Type B pancreatic cell (in vitro differentiated cells): ENCODE measurements at regions not wholly inside any gene's neighbourhood (a gene's known extent, or its start where the extent isn't known, plus 50 kb on each side); places are given as distances from the start of the nearest gene placed in this dataset.

Experiments used
- DNase-seq: peaks from one replicate; pipeline ENCODE4 v3.0.0; 2021; ENCODE audit warnings: mixed read lengths; ENCODE audit not compliant: unreplicated experiment; ENCODE audit errors: extremely low spot score
- H3K27ac Mint-ChIP-seq: 2 replicates; pipeline ENCODE4 v1.8.0; 2021; ENCODE audit warnings: mild to moderate bottlenecking, mixed read lengths
- H3K27me3 Mint-ChIP-seq: 2 replicates; pipeline ENCODE4 v1.8.0; 2021; ENCODE audit warnings: mixed read lengths
- H3K36me3 Mint-ChIP-seq: 2 replicates; pipeline ENCODE4 v1.8.0; 2021; ENCODE audit warnings: mixed read lengths
- H3K4me1 Mint-ChIP-seq: one replicate; pipeline ENCODE4 v1.8.0; 2021; ENCODE audit warnings: mixed read lengths; ENCODE audit not compliant: unreplicated experiment
- H3K4me3 Mint-ChIP-seq: 2 replicates; pipeline ENCODE4 v1.8.0; 2021; ENCODE audit warnings: mild to moderate bottlenecking, mixed read lengths
- H3K9me3 Mint-ChIP-seq: 2 replicates; pipeline ENCODE4 v1.8.0; 2021; ENCODE audit warnings: mixed read lengths
- CTCF ChIP-seq: fragments of 200-600 bp; sonication (generic); conservative IDR thresholded peaks from 2 replicates; pipeline ENCODE4 v1.5.0; 2021; ENCODE audit warnings: antibody characterized with exemption, mild to moderate bottlenecking

DNA sequence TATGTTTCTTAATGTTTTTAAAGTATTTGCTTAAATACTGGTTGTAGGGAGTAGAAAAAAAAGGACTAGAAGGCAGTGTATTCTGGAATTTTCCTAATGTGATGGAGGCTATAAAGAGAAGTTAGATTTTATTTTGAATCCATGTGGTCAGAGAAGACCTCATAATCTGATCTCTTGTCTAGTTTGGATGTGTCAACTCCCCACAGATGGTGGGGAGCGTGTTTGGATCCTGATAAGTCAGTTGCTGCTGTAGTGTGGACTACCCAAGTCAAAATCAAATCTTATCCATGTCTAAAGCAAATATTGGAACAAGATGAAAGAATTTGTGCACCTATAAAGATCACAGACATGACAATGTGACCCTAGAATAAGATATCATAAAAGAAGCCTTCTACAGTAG, 918.0 kb downstream of the LTN1 start:
- H3K4me1 Mint-ChIP-seq, result peaks cover 5% of the 10 kb centered on the region
- peaks cover 4% of the 10 kb centered on the region for H3K36me3 Mint-ChIP-seq
- no peaks in the 10 kb centered on the region for H3K27me3 Mint-ChIP-seq
- DNase-seq, result no peak
- peaks cover 7% of the 10 kb centered on the region for H3K9me3 Mint-ChIP-seq
- H3K4me3 Mint-ChIP-seq, result no peak overlapping the region
- no peak overlapping the region for H3K27ac Mint-ChIP-seq
- TF ChIP-seq CTCF, result no peak

DNA sequence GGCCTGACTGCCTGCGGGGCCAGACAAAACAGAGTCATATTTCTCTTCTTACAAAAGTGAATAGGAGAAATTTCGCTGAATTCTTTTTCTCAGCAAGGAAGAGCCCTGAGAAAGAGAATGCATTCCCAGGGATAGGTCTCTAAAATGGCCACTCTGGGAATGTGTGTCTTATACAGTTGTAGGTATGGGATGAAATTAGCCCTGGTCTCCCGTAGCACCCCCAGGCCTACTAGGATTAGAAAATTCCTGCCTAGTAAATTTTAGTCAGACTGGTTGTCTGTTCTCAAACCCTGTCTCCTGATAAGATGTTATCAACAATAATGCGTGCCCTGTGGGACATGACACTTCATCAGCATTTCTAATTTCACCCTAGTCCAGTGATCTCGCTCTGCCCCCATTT, 920.1 kb downstream of the LTN1 start:
- peaks cover 9% of the 10 kb centered on the region for H3K4me1 Mint-ChIP-seq
- DNase-seq, result no peak
- no peak overlapping the region for H3K4me3 Mint-ChIP-seq
- H3K27me3 Mint-ChIP-seq, result no peaks in the 10 kb centered on the region
- peaks cover 4% of the 10 kb centered on the region for H3K36me3 Mint-ChIP-seq
- H3K9me3 Mint-ChIP-seq, result peaks cover 7% of the 10 kb centered on the region
- no peak for TF ChIP-seq CTCF
- no peak overlapping the region for H3K27ac Mint-ChIP-seq

DNA sequence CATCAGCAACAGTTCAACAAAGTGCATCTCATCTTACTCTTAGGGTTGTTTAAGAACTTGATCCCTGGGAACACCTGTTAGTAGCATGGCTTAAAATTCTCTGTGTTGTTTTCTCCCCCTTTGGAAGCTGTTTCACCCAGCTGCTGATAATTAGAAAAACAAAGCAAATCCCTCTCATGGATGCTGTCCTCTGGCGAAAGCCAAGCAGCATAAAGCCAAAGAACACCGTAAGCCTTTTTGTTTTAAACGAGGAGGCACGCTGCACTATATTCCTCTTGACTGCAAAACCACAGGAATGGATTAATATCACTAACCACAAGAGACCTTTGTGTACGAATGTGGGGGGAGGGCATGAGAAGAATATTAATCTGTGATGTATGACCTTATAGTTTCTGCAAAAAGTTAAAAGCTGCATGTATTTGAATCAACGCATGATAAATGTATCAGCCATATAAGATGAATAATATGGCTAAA, 923.2 kb downstream of the LTN1 start:
- Mint-ChIP-seq H3K27ac (no peak overlapping the region), H3K36me3 (peaks cover 4% of the 10 kb centered on the region), H3K9me3 (peaks cover 7% of the 10 kb centered on the region), H3K4me3 (no peak overlapping the region), H3K27me3 (no peaks in the 10 kb centered on the region), H3K4me1 (peaks cover 9% of the 10 kb centered on the region)
- TF ChIP-seq CTCF, result no peak
- DNase-seq, result no peak

DNA sequence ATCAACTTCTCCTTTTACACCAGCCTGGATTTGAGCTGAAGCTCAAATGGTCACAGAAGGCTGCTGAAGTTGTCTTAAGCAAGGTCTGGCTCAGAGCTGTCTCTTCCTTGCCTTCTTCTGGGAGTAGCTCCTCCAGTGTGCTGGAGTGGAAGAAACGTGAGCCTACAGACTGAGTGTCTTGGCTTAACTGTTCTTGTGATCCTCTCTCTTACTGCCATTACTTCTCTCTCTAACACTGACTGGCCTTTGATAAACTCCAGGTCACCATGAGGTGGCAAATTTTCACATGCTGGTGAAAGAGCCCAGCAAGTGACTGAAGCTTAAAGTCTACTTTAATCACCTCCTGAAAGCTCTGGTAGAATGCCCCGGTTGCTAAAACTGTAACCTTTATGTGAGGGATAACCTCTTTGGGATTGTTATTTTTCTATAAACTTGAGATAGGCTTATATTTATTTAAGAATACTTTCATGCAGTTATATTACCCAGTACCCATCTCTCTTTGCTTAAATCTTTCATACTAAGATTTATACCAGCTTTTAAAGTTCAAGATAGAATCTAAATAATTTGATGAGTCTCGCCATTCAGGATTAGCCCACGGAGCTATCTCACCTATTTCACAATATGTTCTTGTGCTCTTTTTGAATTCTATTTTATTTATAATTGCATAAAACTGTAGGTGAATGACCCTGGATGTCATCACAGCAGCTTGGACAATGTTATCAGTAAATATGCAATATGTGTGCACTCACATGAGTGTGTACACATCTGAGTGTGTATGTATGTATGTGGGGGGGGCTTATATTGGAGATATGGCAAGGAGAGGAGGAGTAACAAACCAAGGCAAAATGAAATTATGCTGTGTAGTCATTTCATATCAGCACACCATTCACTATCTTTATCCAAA, 924.0 kb downstream of the LTN1 start:
- Mint-ChIP-seq H3K36me3 (peaks cover 4% of the 10 kb centered on the region), H3K27ac (no peak overlapping the region), H3K27me3 (no peaks in the 10 kb centered on the region), H3K4me1 (peaks cover 9% of the 10 kb centered on the region), H3K9me3 (peaks cover 7% of the 10 kb centered on the region), H3K4me3 (no peak overlapping the region)
- DNase-seq, result no peak
- no peak for TF ChIP-seq CTCF

- peaks cover 9% of the 10 kb centered on the region for H3K4me1 Mint-ChIP-seq
- H3K27ac Mint-ChIP-seq, result no peak overlapping the region
- H3K27me3 Mint-ChIP-seq, result no peaks in the 10 kb centered on the region
- no peak overlapping the region for H3K4me3 Mint-ChIP-seq
- no peak for TF ChIP-seq CTCF
- no peaks in the 10 kb centered on the region for H3K9me3 Mint-ChIP-seq
- DNase-seq, result no peak
- H3K36me3 Mint-ChIP-seq, result no peaks in the 10 kb centered on the region
Observed at GRCh38 chr21:28066596-28067387, 925.9 kb downstream of the LTN1 start.
